ENCODE measurements at regions not wholly inside any gene's neighbourhood (a gene's known extent, or its start where the extent isn't known, plus 50 kb on each side); places are given as distances from the start of the nearest gene placed in this dataset.

- DNase-seq, result no peak
These were observed 179.0 kb upstream of the ADRA1D start for GRCh38 chr20:4427940-4428586.

- DNase-seq, result no peak
These were observed 169.1 kb upstream of the ADRA1D start for GRCh38 chr20:4418141-4418540.

- no peak for DNase-seq
These were observed 166.2 kb upstream of the ADRA1D start for GRCh38 chr20:4415281-4415680.

- DNase-seq, result no peak
These were observed 164.4 kb upstream of the ADRA1D start for GRCh38 chr20:4413314-4414049.

- DNase-seq, result no peak
These were observed 163.1 kb upstream of the ADRA1D start for GRCh38 chr20:4412216-4412615.

GRCh38 chr20:4411744-4412143 is 162.7 kb upstream of the ADRA1D start:
- DNase-seq, result no peak

- no peak for DNase-seq
These were observed 157.5 kb upstream of the ADRA1D start for GRCh38 chr20:4406627-4407026.

GRCh38 chr20:4401601-4402000 is 152.5 kb upstream of the ADRA1D start:
- no peak for DNase-seq

GRCh38 chr20:4384961-4385360 is 135.9 kb upstream of the ADRA1D start:
- no peak for DNase-seq

- DNase-seq, result no peak
These were observed 134.9 kb upstream of the ADRA1D start for GRCh38 chr20:4383961-4384360.

- DNase-seq, result peak; percentile 42 to 60
These were observed 126.8 kb upstream of the ADRA1D start for GRCh38 chr20:4375881-4376280.

GRCh38 chr20:4373454-4373853 is 124.4 kb upstream of the ADRA1D start:
- no peak for DNase-seq

- DNase-seq, result peak; percentile 22
These were observed 122.7 kb upstream of the ADRA1D start for GRCh38 chr20:4371623-4372251.

GRCh38 chr20:4370851-4371250 is 121.8 kb upstream of the ADRA1D start:
- no peak for DNase-seq

GRCh38 chr20:4369798-4370124 is 120.7 kb upstream of the ADRA1D start:
- DNase-seq, result peak; percentile 88 to 93

GRCh38 chr20:4369119-4369797 is 120.2 kb upstream of the ADRA1D start:
- peak in 1 of 2 experiments; percentile 83 for DNase-seq

GRCh38 chr20:4366076-4366475 is 117.0 kb upstream of the ADRA1D start:
- DNase-seq, result no peak

GRCh38 chr20:4358552-4358951 is 109.5 kb upstream of the ADRA1D start:
- DNase-seq, result no peak

GRCh38 chr20:4352348-4352747 is 103.3 kb upstream of the ADRA1D start:
- no peak for DNase-seq

- DNase-seq, result no peak
These were observed 101.0 kb upstream of the ADRA1D start for GRCh38 chr20:4350096-4350495.

- no peak for DNase-seq
These were observed 95.6 kb upstream of the ADRA1D start for GRCh38 chr20:4344670-4345069.

GRCh38 chr20:4342609-4343008 is 93.5 kb upstream of the ADRA1D start:
- no peak for DNase-seq

- no peak for DNase-seq
These were observed 92.9 kb upstream of the ADRA1D start for GRCh38 chr20:4341804-4342485.

All from Kasumi-1 (cell line).